CD4-positive, alpha-beta T cell treated with Interferon alpha-2 for 1 hour (primary cell): ENCODE measurements at regions not wholly inside any gene's neighbourhood (a gene's known extent, or its start where the extent isn't known, plus 50 kb on each side); places are given as distances from the start of the nearest gene placed in this dataset.
"Not testable (repeated sequence)": the region's sequence is repeated elsewhere in the genome, so short reads cannot be mapped to it uniquely, and the experiment has no call there.

Experiments used
- DNase-seq, 2 donors: peaks; one replicate each; pipeline ENCODE4 v3.0.0-alpha.2; 2020 to 2022

DNA sequence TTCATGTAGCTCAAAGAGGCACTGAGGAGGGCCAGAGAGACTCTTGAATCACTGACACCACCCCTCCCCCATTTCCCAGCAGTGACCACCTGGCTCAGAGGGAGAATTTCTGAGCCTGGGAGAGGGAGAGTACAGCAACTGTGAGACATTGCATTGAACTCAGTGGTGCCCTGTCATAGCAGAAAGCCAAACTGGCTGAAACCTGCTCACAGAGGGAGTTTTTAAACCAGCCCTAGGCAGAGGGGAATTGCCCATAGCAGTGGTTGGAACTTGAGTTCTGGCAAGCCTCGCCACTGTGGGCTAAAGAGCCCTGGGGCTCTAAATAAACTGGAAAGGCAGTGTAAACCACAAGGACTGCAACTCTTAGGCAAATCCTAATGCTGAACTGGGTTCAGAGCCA, 243.1 kb downstream of the ADCYAP1 start:
- no peak for DNase-seq

DNA sequence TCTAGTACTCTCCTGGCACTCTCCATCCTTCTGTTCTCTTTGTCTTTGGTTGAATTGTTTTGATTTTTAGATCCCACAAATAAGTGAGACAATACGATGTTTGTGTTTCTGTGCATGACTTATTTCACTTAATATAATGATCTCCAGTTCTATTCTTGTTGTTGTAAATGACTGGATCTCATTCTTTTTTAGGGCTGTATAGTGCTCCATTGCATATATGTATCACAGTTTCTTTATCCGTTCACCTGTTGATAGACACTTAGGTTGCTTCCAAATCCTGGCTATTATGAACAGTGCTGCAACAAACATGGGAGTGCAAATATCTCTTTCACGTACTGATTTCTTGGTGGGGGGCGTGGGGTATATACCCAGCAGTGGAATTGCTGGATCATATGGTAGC, 245.0 kb downstream of the ADCYAP1 start:
- no peak for DNase-seq

DNA sequence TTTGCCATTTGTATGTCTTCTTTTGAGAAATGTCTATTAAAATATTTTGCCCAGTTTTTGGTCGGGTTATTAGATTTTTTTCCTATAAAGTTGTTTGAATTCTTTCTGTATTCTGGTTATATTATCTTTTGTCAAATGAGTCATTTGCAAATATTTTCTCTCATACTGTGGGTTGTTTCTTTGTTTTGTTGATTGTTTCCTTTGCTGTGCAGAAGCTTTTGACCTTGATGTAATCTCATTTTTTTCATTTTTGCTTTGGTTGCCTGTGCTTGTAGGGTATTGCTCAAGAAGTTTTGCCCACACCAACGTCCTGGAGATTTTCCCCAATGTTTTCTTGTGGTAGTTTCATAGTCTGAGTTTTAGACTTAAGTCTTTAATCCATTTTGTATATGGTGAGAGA, 245.7 kb downstream of the ADCYAP1 start:
- DNase-seq = no peak

DNA sequence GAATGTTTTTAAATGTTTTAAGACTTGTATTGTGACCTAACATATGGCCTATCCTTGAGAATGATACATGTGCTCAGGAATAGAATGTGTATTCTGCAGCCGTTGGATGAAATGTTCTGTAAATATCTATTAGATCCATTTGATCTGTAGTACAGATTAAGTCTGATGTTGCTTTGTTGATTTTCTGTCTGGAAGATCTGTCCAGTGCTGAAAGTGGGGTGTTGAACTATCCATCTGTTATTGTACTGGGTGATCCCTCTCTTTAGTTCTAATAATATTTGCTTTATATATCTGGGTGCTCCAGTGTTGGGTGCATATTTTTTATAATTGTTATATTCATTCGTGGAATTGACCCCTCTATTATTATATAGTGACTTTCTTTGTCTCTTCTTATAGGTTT, 248.3 kb downstream of the ADCYAP1 start:
- not testable (repeated sequence) for DNase-seq

DNA sequence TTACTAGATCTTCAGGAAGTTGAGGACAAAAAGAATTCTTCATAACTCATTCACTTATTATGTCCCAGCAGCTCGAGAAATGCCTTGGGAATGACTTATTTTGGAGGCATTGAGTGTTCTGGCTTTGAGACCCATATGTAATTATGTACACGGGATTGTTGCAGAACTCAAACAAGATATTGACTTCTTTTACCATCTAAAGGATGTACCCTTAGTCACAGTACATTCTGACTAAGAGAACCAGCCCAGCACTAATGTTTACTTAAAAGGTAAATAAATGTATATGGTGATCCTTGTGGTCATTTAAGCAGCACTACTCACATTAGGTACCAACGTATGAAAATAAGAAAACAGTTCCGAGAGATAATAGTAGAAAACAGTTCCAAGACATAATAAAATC, 268.9 kb downstream of the ADCYAP1 start:
- DNase-seq = no peak

DNA sequence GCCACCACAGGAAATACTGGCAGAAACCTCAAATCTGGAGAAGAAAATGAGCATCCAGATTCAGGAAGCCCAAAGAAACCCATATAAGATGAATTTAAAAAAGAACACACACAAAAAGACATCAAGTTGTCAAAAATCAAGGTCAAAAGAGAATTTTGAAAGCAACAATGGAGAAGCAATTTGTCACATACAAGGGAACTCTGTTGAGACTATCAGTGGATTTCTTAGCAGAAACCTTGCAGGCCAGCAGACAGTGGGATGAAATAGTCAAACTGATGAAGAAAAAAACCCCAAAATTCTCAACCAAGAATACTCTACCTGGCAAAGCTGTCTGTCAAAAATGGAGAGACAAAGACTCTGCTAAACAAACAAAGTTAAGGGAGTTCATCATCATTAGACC, 272.6 kb downstream of the ADCYAP1 start:
- no peak for DNase-seq

DNA sequence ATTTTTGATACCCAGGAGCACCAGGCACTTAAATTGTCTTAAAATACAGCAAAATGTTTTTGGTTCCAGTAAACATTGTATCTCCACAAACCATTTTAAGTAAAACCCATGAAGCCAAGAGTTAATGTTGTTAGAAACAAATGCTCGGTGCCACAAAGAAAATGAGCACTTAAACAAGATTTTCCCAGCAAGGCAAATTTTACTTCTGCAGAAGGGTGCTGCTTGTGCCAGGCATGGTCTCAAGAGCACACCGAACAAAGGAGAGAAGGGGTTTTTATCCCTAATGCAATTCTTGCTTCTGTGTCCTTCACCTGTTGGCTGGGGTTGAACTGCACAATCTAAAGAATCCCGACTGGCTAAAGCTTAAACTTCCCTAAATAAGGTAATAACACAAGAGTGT, 286.7 kb downstream of the ADCYAP1 start:
- no peak for DNase-seq

DNA sequence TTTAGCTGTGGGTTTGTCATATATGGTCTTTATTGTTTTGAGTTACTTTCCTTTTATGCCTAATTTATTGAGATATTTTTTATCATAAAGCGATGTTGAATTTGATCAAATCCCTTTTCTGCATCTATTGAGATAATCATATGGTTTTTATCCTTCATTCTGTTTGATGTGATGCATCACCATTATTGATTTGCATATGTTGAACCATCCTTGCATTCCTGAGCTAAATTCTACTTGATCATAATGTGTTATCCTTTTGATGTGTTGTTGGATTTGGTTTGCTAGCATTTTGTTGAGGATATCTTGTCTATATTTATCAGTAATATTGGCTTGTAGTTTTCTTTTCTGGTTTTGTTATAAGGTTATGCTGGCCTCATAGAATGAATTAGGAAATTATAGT, 308.5 kb downstream of the ADCYAP1 start:
- no peak for DNase-seq

DNA sequence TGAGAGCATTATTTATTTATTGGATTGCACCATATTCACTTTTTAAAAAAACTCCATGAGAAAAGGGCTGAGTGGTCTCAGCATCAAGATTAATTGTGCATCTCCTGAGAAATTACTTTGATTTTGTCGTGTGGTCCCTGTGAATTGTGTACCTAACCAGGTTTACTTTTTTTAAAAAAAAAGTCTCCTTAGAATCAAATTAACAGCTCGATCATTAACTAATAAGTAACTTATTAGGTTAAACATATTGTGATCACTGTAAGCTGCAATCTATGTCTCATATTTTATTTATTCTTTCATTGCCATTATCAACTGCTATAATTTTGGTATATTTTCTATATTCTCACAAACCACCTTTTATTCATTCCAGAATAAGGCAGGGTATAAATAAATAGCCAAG, 318.2 kb downstream of the ADCYAP1 start:
- DNase-seq = no peak

DNA sequence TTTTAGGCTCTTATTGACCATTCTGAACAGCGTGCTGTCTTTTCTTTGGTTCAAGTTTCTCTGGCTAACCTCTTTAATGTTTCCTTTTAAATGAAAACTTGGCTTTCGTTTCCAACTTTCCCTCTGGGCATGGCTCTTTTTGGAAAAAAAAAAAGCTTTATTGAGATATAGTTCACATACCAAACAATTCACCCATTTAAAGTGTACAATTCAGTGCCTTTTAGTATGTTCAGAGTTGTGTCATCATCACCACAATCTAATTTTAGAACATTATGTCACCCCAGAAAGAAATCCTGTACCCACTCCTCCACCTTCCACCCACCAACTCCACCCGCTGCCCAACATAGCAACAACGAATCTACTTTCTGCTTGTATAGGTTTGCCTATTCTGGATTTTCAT, 322.4 kb downstream of the ADCYAP1 start:
- DNase-seq = no peak

DNA sequence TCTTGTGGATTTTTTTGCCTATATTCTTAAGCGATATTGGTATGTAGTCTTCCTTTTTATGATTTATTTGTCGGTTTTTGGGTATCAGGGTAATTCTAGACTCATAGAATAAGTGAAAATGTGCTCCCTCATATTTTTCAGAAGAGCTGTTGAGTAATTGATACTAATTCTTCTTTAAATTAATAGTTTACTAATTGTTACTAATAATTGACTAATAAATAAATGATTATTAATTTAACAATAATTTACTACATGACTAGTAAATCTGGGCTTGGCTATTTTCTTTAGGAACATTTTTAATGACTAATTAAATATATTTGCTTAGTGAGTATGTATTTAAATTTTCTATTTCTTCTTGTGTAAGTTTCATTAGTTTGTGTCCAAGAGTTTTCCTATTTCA, 325.0 kb downstream of the ADCYAP1 start:
- no peak for DNase-seq

DNA sequence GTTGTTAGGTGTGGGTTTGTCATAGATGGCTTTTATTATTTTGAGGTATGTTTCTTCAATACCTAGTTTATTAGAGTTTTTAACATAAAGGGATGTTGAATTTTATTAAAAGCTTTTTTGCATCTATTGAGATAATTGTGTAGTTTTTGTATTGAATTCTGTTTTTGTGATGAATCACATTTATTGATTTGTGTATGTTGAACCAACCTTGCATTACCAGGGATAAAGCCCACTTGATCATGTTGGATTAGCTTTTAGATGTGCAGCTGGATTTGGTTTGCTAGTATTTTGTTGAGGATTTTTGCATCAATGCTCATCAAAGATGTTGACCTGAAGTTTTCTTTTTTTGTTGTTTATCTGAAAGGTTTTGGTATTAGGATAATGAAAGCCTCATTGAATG, 328.2 kb downstream of the ADCYAP1 start:
- DNase-seq = no peak

DNA sequence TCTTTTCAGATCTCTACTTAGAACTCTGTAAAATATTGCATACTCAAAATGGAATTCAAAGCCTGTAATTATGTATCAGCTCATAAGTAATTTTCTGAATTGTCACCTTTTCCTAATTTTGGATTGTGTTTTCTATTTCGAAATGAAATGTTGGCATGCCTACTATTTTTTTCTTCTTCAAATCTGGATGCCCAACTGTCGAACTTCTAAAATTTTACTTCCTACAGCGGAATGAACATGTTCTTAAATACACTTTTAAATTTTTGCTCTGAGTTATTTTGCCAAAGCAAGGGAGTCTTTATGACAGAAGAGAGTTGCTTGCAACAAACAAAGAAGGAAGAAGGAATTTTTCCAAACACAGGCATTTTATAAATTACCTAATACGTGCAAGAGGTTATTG, 336.0 kb downstream of the ADCYAP1 start:
- DNase-seq = no peak

DNA sequence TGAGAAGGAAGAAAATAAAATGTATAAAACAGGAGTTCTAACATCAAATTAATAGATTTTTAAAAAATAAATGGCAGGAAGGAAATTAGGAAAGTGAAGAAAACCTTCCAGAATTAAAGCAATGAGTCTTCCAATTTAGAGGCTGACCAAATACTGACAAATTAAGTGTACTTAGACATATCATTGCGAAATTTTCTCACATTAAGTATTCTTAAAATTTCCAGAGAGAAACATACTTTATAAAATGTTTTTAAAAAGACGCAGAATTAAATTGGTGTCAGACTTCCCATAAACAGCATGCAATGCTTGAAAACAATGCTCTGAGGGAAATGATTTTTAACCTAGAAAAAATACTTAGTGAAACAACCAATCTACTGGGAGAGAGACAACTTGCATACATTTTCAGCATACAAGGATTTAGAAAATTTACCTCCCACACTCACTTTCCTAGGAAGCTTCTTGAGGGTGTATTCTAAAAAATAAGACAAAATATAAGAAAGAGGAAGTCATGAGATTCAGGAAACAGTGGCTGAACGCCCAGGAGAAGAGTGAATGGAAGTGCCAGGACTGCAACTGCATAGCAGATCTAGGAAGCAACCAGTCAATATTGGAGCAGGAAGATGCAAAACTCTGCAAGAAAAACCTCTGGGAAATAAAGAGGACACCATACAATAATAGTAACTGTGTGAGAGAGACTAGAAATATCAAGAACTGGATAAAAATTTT, 339.9 kb downstream of the ADCYAP1 start:
- no peak for DNase-seq

DNA sequence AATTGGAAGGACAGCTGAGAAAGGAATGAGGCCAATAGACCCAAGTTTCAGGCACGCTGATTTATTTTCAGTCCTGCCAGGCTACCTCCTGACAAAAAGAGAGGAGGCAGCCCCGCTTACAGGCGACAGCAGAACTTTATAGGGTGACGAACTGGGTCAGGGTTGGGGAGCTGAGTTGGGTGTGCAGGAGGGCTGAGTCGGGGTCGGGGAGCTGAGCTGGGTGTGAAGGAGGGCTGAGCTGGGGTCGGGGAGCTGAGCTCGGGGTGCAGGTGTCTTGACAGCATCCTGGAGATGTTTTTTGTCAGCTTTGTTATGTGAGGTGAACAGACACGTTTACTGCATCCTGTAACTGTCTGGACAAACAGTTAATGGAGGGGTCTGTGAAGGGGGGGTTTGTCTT, 342.2 kb downstream of the ADCYAP1 start:
- DNase-seq = no peak

DNA sequence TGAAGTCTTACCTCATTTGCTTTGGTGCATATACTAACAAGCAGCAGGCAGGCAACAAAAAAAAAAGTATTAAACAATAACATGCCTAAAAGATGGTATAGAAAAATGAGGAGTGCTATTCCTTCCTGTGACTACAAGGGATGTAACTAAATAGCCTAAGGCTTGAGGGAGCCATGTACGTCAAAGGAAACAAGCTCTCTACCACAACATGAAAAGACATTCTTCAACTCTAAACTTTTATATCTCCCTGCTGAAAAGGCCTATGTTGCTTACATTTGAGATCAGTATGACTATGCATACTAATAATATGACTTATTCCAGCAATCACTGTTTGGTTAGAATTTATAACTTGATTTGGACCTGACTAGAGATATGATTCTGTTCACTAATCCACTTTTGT, 347.9 kb downstream of the ADCYAP1 start:
- no peak for DNase-seq

DNA sequence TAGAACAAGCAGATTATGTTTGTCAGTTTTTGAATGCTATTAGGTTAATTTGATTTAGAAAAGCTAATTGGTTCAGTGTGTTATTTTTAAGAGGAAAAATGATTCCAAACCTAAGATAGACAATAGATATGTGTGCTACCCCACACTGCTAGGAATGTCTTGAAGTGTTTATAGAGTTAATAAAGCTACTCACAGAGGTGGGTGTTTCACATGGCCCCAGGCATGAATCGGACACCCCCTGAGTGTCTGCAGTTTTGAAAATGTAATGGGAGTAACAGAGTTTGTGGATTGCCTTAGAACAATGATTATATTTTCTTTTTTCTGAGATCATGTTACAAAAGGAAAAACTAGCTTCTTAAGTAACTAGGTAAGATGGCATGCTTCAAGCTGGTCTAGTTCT, 348.3 kb downstream of the ADCYAP1 start:
- no peak for DNase-seq

DNA sequence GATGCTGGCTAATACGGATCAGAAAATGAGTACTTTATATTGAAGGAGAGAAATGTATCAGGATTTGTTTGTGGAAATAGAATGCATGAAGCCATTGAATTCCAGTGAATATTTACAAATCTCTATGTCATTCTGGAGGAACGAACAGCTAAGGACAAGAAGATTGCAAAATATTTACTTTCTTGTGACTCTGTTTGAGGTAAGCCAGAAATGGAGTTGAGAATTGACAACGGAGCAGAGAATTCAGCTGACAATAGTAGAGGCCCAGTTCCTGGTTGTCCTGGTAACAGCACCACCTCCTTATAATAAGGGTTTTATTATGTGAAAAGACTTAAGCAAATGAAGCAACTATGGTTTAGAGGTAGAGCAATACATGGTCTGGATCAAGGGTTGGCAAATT, 349.2 kb downstream of the ADCYAP1 start:
- DNase-seq = no peak

DNA sequence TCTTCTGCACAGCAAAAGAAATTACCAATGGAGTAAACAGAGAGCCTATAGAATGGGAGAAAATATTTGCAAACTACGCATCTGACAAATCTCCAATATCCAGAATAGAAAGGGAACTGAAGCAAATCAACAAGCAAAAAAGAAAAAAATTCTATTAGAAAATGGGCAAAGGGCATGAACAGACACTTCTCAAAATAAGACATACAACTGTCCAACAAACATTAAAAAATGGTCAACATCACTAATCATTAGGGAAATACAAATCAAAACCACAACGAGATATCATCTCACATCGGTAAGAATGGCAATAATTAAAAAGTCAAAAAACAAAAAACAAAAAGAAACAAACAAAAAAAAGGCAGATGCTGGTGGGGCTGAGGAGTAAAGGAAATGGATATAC, 356.4 kb downstream of the ADCYAP1 start:
- no peak for DNase-seq

DNA sequence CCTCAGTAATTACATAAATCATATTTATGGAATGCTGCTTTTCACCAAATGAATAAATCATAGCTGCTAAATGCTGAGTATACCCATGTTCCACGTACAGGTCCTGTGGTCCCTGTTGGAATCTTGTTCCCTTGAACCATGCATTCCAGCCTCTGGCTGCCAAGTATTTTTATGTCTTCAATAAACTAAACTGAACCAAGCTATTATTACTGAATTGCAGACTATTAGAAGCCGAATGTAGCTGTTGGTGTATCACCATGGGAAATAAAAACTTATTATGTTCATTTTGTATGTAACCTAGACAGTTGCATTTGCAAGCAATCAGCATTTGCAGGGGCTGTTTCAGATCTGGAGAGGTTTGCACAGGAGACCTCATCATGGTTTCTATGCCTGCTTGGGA, 362.4 kb downstream of the ADCYAP1 start:
- no peak for DNase-seq

DNA sequence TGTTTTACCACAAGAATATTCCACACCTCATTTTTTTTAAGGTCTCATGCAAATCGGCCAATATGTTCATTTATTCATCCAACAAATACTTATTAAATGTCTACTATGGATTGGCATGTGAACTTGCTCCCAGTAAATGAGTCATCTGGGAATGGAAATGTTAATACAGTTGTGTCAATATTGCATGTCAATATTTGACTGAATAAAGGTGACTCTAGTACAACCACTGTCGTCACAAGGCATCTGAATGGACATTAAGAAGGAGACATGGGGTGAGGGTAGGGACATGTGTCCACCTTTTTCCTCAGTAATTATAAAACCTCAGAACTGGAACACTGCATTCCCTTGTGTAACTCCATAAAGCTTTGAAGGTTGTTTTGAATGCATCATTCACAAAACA, 365.4 kb downstream of the ADCYAP1 start:
- DNase-seq = no peak

DNA sequence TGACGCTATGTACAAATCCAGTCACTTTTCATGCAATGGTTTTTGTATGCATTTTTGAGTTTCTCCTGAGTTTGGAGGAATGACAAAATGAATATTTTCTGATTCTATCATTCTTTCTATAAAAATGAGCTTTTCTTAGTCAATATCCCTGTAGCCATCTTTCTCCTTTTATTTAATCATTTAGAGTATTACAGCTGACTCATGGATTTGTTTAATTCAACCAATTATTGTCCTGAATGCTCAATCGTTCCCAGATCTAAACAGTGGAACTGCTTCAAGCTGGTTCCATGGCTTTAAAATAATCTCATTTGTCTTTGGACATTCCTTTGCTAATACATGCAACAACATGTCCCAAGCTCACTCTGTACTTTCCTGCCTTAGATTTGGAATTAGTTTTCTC, 368.8 kb downstream of the ADCYAP1 start:
- DNase-seq = no peak

DNA sequence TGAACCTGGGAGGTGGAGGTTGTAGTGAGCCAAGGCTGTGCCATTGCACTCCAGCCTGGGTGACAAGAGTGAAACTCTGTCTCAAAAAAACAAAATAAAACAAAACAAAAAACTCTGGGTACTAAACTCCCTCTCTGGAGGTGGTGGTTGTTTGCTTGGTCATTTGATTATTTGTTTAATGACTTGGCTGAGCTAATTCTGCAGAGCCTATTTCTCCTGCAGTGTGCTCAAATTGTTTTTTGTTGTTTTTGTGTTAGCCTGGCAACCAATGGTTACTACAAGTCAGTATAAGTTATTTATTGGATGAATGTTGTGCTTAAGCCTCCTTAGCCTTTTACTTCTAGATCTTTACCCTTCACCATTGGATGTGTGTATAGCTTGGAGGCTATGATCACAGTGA, 387.5 kb downstream of the ADCYAP1 start:
- DNase-seq = no peak

DNA sequence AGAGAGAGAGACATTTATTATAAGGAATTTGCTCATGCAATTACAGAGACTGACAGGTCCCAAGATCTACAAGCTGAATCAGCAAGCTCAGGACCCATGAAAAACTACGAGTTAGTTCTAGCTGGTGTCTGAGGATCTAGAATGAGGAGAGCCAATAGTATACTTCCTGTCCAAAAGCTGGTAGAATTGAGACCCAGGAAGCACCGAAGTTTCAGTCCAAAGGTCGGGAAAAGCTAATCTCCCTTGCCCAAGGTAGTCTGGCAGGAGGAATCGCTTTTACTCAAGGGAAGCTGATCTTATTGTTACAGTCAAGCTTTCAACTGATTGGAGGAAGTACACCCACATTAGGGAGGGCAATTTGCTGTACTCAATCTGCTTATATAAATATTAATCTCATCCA, 389.6 kb downstream of the ADCYAP1 start:
- no peak for DNase-seq

DNA sequence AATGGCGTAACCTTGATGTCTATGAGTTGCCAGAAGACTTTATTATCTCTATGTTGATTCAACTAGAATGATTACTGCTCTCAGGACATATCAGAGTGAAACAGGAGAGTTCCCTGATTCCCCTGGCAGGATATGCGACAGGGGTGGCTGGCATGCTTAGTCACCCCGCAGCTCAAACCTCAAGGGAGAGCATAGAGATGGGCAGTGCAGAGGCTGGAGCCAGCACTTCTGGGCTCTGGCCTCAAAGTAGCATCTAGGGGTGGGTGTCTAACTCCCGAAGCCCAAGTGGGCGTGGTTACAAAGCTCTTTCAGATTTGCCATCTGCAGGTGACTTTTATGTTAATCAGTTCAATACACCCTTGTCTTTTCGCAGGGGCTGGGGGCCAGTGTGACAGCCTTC, 391.6 kb downstream of the ADCYAP1 start:
- DNase-seq = no peak

DNA sequence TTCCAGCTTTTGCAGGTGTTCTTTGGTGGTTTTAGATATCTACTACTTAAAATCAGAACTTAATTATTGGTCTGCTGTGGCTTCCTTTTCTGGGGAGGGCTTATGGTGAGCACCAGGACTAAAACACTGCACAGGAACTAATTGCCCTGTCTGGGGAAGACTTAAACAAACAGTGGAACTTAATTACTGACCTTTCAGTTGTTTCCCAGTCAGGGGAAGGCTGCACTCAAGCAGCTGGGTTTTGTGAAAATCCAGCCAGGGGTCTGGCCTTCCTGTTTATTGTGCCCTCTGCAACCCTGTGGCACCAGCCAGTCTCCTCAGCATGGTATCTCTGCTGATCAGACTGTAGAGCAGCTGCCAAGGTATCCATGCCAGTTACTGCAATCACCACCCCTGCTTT, 398.2 kb downstream of the ADCYAP1 start:
- DNase-seq = no peak
